Loucy (cell line): ENCODE measurements at regions not wholly inside any gene's neighbourhood (a gene's known extent, or its start where the extent isn't known, plus 50 kb on each side); places are given as distances from the start of the nearest gene placed in this dataset.

Source experiments
- EZH2phosphoT487 ChIP-seq: fragments of 200-600 bp; IDR thresholded peaks from 2 replicates; pipeline ENCODE4 v1.6.1; 2018; ENCODE audit warnings: antibody characterized with exemption, mild to moderate bottlenecking, moderate library complexity, borderline replicate concordance
- TF ChIP-seq, protein P1 (sequence below): fragments of 200-600 bp; sonication (generic); conservative IDR thresholded peaks from 2 replicates; pipeline ENCODE4 v1.5.1; 2014; ENCODE audit warnings: mild to moderate bottlenecking, antibody characterized with exemption, low read length

DNA sequence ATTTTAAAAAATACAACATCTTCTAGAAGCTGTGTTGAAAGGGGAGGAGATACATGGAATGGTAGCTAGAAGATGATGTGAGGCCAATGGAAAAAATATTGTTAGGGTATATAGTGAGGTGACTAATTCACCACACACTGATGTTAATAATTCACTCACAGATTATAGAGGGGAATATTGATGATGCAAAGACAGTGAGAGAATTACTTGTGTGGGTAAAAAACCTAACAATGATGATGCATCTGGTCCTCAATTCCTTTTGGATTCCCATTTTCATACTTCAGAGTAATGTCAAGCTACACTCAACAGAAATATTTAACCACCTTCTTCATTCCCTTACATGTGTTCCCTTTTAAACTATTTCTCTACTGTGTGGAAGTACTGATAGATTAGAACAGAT lies 169.5 kb upstream of the DPYD start:
- TF ChIP-seq, protein P1, sequence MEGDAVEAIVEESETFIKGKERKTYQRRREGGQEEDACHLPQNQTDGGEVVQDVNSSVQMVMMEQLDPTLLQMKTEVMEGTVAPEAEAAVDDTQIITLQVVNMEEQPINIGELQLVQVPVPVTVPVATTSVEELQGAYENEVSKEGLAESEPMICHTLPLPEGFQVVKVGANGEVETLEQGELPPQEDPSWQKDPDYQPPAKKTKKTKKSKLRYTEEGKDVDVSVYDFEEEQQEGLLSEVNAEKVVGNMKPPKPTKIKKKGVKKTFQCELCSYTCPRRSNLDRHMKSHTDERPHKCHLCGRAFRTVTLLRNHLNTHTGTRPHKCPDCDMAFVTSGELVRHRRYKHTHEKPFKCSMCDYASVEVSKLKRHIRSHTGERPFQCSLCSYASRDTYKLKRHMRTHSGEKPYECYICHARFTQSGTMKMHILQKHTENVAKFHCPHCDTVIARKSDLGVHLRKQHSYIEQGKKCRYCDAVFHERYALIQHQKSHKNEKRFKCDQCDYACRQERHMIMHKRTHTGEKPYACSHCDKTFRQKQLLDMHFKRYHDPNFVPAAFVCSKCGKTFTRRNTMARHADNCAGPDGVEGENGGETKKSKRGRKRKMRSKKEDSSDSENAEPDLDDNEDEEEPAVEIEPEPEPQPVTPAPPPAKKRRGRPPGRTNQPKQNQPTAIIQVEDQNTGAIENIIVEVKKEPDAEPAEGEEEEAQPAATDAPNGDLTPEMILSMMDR = no peak
- TF ChIP-seq EZH2phosphoT487 = no peak
